GM12892 (cell line): ENCODE measurements at regions not wholly inside any gene's neighbourhood (a gene's known extent, or its start where the extent isn't known, plus 50 kb on each side); places are given as distances from the start of the nearest gene placed in this dataset.

Experiments used
- POLR2A ChIP-seq: IDR thresholded peaks from 2 replicates; pipeline ENCODE4 v1.6.1; 2011; ENCODE audit warnings: low read depth, low read length, control low read depth
- POLR2AphosphoS5 ChIP-seq: IDR thresholded peaks from 2 replicates; pipeline ENCODE4 v1.6.1; 2011; ENCODE audit warnings: low read depth, low read length, control low read depth

GRCh38 chr2:43025709-43026295 is 200.6 kb downstream of the ZFP36L2 start:
- TF ChIP-seq POLR2AphosphoS5, result no peak
- TF ChIP-seq POLR2A, result no peak
